Caco-2 (cell line): ENCODE measurements at regions not wholly inside any gene's neighbourhood (a gene's known extent, or its start where the extent isn't known, plus 50 kb on each side); places are given as distances from the start of the nearest gene placed in this dataset.

Experiments
- BruUV-seq: library from RNA; stranded (reverse); fragments of 400-500 nt; replicated peaks from 2 replicates; lab custom pipeline; 2021; lab: Mats Ljungman, UMichigan
- CTCF ChIA-PET: fragments of 300-600 bp; sonication (Branson Sonifier 250); formaldehyde crosslinking; loops from one replicate; lab custom pipeline; 2022; ENCODE audit warnings: antibody characterized with exemption; lab: Charles Lee
- POLR2A ChIA-PET: fragments of 300-600 bp; sonication (Branson Sonifier 250); formaldehyde crosslinking; loops from one replicate; lab custom pipeline; 2022; ENCODE audit warnings: antibody characterized with exemption; lab: Charles Lee
- DNase-seq, 2 experiments: peaks; one replicate each; pipeline versions ENCODE4 v3.0.0 to v3.0.0-alpha.2; 2020 to 2022
- H3K27me3 ChIP-seq: replicated peaks from 2 replicates; pipeline ENCODE4 v1.6.0; 2011; ENCODE audit warnings: low read length; ENCODE audit not compliant: control insufficient read depth, insufficient read depth
- H3K36me3 ChIP-seq: 2 replicates; pipeline ENCODE4 v1.5.1; 2011; ENCODE audit warnings: low read length; ENCODE audit not compliant: control insufficient read depth, insufficient read depth
- H3K4me1 ChIP-seq: fragments of 250-450 bp; sonication (Bioruptor Pico); 2 replicates; pipeline ENCODE4 v1.5.1; 2020; ENCODE audit warnings: mild to moderate bottlenecking
- H3K4me3 ChIP-seq: 2 replicates; pipeline ENCODE4 v1.5.1; 2011; ENCODE audit warnings: low read depth, mild to moderate bottlenecking, control low read depth, low read length
- H3K9me3 ChIP-seq: fragments of 250-450 bp; sonication (Bioruptor Pico); 2 replicates; pipeline ENCODE4 v1.5.1; 2020; ENCODE audit warnings: mild to moderate bottlenecking, moderate library complexity
- H3K27ac Mint-ChIP-seq: one replicate; pipeline ENCODE4 v1.8.0; 2022; ENCODE audit warnings: mixed read lengths; ENCODE audit not compliant: unreplicated experiment
- H3K27me3 Mint-ChIP-seq: one replicate; pipeline ENCODE4 v1.8.0; 2022; ENCODE audit warnings: mixed read lengths; ENCODE audit not compliant: insufficient read depth, unreplicated experiment
- H3K36me3 Mint-ChIP-seq: one replicate; pipeline ENCODE4 v1.8.0; 2022; ENCODE audit warnings: mild to moderate bottlenecking, mixed read lengths; ENCODE audit not compliant: insufficient read depth, unreplicated experiment
- H3K4me1 Mint-ChIP-seq: one replicate; pipeline ENCODE4 v1.8.0; 2022; ENCODE audit warnings: low read depth, mixed read lengths; ENCODE audit not compliant: unreplicated experiment
- H3K4me3 Mint-ChIP-seq: one replicate; pipeline ENCODE4 v1.8.0; 2022; ENCODE audit warnings: mild to moderate bottlenecking, moderate library complexity, mixed read lengths; ENCODE audit not compliant: unreplicated experiment
- H3K9me3 Mint-ChIP-seq: one replicate; pipeline ENCODE4 v1.8.0; 2022; ENCODE audit warnings: mixed read lengths; ENCODE audit not compliant: unreplicated experiment
- CTCF ChIP-seq, 2 experiments: fragments of 200-600 bp in 1 of 2; IDR thresholded peaks; 1 replicate in 1 of 2; 2 replicates in 1 of 2; pipeline versions ENCODE4 v1.5.1 to v1.8.0; 2011 to 2022; ENCODE audit warnings: antibody characterized with exemption in 1 of 2, control low read depth in 1 of 2, inconsistent platforms in 1 of 2, low read depth in 1 of 2, low read length in 1 of 2, mild to moderate bottlenecking in 1 of 2, moderate library complexity in 1 of 2; ENCODE audit not compliant: insufficient read depth in 1 of 2, severe bottlenecking in 1 of 2, unreplicated experiment in 1 of 2
- intact Hi-C: fragments of 100-400 bp; cut with micrococcal nuclease; formaldehyde crosslinking; loops from one replicate; pipeline ENCODE4 v1.10.0; 2022; ENCODE audit not compliant: unreplicated experiment

- Histone ChIP-seq H3K4me1 (no peaks in the 10 kb centered on the region), H3K36me3 (no peaks in the 10 kb centered on the region), H3K27me3 (no peaks in the 10 kb centered on the region), H3K9me3 (no peaks in the 10 kb centered on the region), H3K4me3 (no peak overlapping the region)
- intact Hi-C loops, result no loop called here
- ChIA-PET CTCF (interaction anchor here (1.3 kb wide), 1 partner anchor 416 kb away, joined by 3 read pairs; no protein-coding TSS in a partner anchor), POLR2A (no interaction called here)
- Mint-ChIP-seq H3K27me3 (peaks cover 11% of the 10 kb centered on the region), H3K4me1 (no peaks in the 10 kb centered on the region), H3K27ac (no peak overlapping the region), H3K9me3 (no peaks in the 10 kb centered on the region), H3K4me3 (no peak overlapping the region), H3K36me3 (no peaks in the 10 kb centered on the region)
- TF ChIP-seq CTCF (IDR thresholded peaks at IDR 0.05; ENCODE audit: insufficient read depth in 1 of 2, low read depth in 1 of 2, low read length in 1 of 2, severe bottlenecking in 1 of 2, unreplicated experiment in 1 of 2), result no peak
- no peak for DNase-seq
- no TSS peak for BruUV-seq
Measured at GRCh38 chr7:121578669-121579068, 182.6 kb upstream of the FAM3C start.

DNA sequence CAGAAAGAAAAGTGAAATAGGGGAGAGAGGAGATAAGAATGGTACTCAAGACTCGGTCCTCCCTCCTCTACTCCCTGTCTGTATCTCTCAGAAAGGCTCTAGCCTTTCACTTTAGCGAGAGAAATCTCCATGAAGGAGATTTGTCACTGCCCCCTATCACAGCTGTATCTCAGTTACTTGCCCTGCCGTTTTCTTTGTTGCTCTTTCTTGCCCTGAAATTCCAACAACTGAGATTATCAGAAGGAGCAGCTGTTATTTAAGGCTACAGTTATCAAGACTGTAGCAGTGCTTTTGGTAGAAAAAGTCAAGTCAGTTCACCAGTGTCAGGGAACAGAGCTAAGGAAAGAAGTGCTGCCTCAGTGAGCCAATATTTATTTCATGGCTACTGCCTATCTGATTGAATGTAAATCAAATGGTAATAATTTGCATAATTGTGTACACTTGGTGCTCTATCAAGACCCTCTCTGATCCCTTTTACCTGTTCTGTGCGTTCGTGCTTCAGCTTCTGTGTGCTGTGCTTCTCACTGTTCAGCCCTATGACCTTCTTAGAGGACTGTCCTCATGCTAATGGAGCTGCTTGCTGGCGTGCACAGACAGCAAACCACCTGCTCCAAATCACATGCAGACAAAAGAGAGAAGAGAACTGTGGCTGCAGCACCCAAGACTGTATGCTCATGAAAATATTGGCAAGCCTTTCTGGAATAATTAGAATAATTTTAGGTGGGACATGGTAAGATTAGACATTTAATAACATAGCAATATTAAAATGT, 180.2 kb upstream of the FAM3C start:
- no peaks in the 10 kb centered on the region for H3K4me1 Mint-ChIP-seq
- no peak overlapping the region for H3K4me3 Mint-ChIP-seq
- CTCF ChIA-PET, result no interaction called here
- no peak for TF ChIP-seq CTCF (IDR thresholded peaks at IDR 0.05; ENCODE audit: insufficient read depth in 1 of 2, low read depth in 1 of 2, low read length in 1 of 2, severe bottlenecking in 1 of 2, unreplicated experiment in 1 of 2)
- H3K9me3 Mint-ChIP-seq, result no peaks in the 10 kb centered on the region
- DNase-seq, result no peak
- Histone ChIP-seq H3K36me3 (no peaks in the 10 kb centered on the region), H3K4me3 (no peak overlapping the region), H3K27me3 (no peaks in the 10 kb centered on the region), H3K4me1 (no peaks in the 10 kb centered on the region), H3K9me3 (no peaks in the 10 kb centered on the region)
- intact Hi-C loops, result no loop called here
- H3K27me3 Mint-ChIP-seq, result peaks cover 5% of the 10 kb centered on the region
- no peaks in the 10 kb centered on the region for H3K36me3 Mint-ChIP-seq
- POLR2A ChIA-PET, result no interaction called here
- H3K27ac Mint-ChIP-seq, result no peak overlapping the region
- no TSS peak for BruUV-seq

- TF ChIP-seq CTCF (IDR thresholded peaks at IDR 0.05; ENCODE audit: insufficient read depth in 1 of 2, low read depth in 1 of 2, low read length in 1 of 2, severe bottlenecking in 1 of 2, unreplicated experiment in 1 of 2), result no peak
- H3K36me3 Mint-ChIP-seq, result no peaks in the 10 kb centered on the region
- POLR2A ChIA-PET, result no interaction called here
- H3K27ac Mint-ChIP-seq, result no peak overlapping the region
- H3K4me3 ChIP-seq, result no peak overlapping the region
- H3K9me3 Mint-ChIP-seq, result no peaks in the 10 kb centered on the region
- no peak for DNase-seq
- intact Hi-C loops, result no loop called here
- no peaks in the 10 kb centered on the region for H3K36me3 ChIP-seq
- CTCF ChIA-PET, result no interaction called here
- no peaks in the 10 kb centered on the region for H3K9me3 ChIP-seq
- peaks cover 5% of the 10 kb centered on the region for H3K27me3 Mint-ChIP-seq
- no TSS peak for BruUV-seq
- no peaks in the 10 kb centered on the region for H3K4me1 ChIP-seq
- no peaks in the 10 kb centered on the region for H3K4me1 Mint-ChIP-seq
- H3K27me3 ChIP-seq, result no peaks in the 10 kb centered on the region
- no peak overlapping the region for H3K4me3 Mint-ChIP-seq
Measured at GRCh38 chr7:121575194-121575765, 179.2 kb upstream of the FAM3C start.
